ENCODE measurements at regions not wholly inside any gene's neighbourhood (a gene's known extent, or its start where the extent isn't known, plus 50 kb on each side); places are given as distances from the start of the nearest gene placed in this dataset.

- peak overlapping the region; percentile 83; the same call in 1 of the 2 replicates for H2AFZ ChIP-seq (ENCODE audit: low read length)
- no peaks in the 10 kb centered on the region for H3K27me3 ChIP-seq (replicated peaks in 1 of 4; ENCODE audit: control insufficient read depth in 3 of 4, extremely low read depth in 1 of 4, insufficient read depth in 3 of 4, low read length in 3 of 4)
- no peaks in the 10 kb centered on the region for H3K36me3 ChIP-seq (ENCODE audit: control insufficient read depth in 2 of 4, insufficient read depth in 4 of 4, low read length in 3 of 4)
- DNase-seq (ENCODE audit: low read depth in 1 of 2, low spot score in 2 of 2) (no peak), FAIRE-seq (no peak)
- H2AK5ac ChIP-seq (ENCODE audit: low read depth, low read length), result no peak overlapping the region
- no peak overlapping the region for H2BK20ac ChIP-seq (ENCODE audit: low read length)
- no peak overlapping the region for H2BK120ac ChIP-seq (replicated peaks; ENCODE audit: low read depth, low read length)
- H4K5ac ChIP-seq (ENCODE audit: insufficient read length, low read depth, low read length), result no peak overlapping the region
- ChIA-PET POLR2A (ENCODE audit: partially characterized antibody) (no interaction called here), CTCF (ENCODE audit: partially characterized antibody) (no interaction called here)
- H4K8ac ChIP-seq (ENCODE audit: extremely low read depth, insufficient read depth, low read length), result no peak overlapping the region; the same call in 1 of the 2 replicates
- H2BK12ac ChIP-seq (ENCODE audit: low read depth, low read length), result no peak overlapping the region
- H3K4ac ChIP-seq (replicated peaks; ENCODE audit: insufficient read length, low read depth, low read length), result no peak overlapping the region
- no peak overlapping the region for H3K18ac ChIP-seq (ENCODE audit: extremely low read depth, low read length)
- H3K4me2 ChIP-seq (ENCODE audit: insufficient read depth in 1 of 2, low read depth in 2 of 2, low read length in 2 of 2), result peak overlapping the region in 1 of 2 experiments; percentile 29; a peak in 2 of 4 replicates
- H2BK15ac ChIP-seq (ENCODE audit: low read length), result no peak overlapping the region
- H2BK5ac ChIP-seq (ENCODE audit: low read depth, low read length), result no peak overlapping the region
- H3K79me2 ChIP-seq (ENCODE audit: control insufficient read depth in 1 of 2, insufficient read depth in 2 of 2, low read length in 2 of 2), result no peaks in the 10 kb centered on the region
- H3K14ac ChIP-seq (ENCODE audit: insufficient read length), result no peak overlapping the region
- H3K56ac ChIP-seq (replicated peaks; ENCODE audit: insufficient read length, low read depth, low read length), result no peak overlapping the region
- no peaks in the 10 kb centered on the region; a peak in 1 of 4 replicates for H3K9me3 ChIP-seq (ENCODE audit: insufficient read depth in 2 of 2, low read depth in 1 of 2, low read length in 1 of 2)
- H4K91ac ChIP-seq (replicated peaks; ENCODE audit: insufficient read length, low read length), result no peak overlapping the region
- peaks cover 0 to 2% of the 10 kb centered on the region in 2 experiments for H4K20me1 ChIP-seq (replicated peaks in 1 of 2; ENCODE audit: control insufficient read depth in 1 of 2, insufficient read depth in 2 of 2, low read length in 2 of 2)
- H3K27ac ChIP-seq (ENCODE audit: low read depth, low read length), result no peak overlapping the region
- H3K23ac ChIP-seq (ENCODE audit: insufficient read length), result no peak overlapping the region
- no peaks in the 10 kb centered on the region for H3K79me1 ChIP-seq (ENCODE audit: low read depth, low read length)
- WGBS, 2 experiments (ENCODE audit: extremely low coverage in 1 of 2, insufficient coverage in 1 of 2, insufficient read length in 1 of 2, insufficient replicate concordance in 2 of 2, low coverage in 1 of 2, low lambda C conversion rate in 2 of 2, missing lambda C conversion rate in 1 of 2), result 80% methylated on average over 16 of the region's 16 CpGs; no CpG with 5 or more reads in 1 of the 2 experiments
- H3K23me2 ChIP-seq (ENCODE audit: low read depth, low read length), result no peaks in the 10 kb centered on the region
- no peak overlapping the region for H3K9ac ChIP-seq (replicated peaks in 1 of 4; ENCODE audit: extremely low read depth in 1 of 4, low read depth in 3 of 4, low read length in 3 of 4)
- peaks cover 0 to 3% (median 0%) of the 10 kb centered on the region in 4 experiments; a peak in 1 of 7 replicates for H3K4me1 ChIP-seq (replicated peaks in 1 of 4; ENCODE audit: control insufficient read depth in 3 of 4, insufficient read depth in 4 of 4, low read length in 3 of 4)
- no peak overlapping the region for H3K4me3 ChIP-seq (ENCODE audit: extremely low read depth in 1 of 4, insufficient read depth in 2 of 4, low read depth in 3 of 4, low read length in 4 of 4)
- TF ChIP-seq SRF (IDR thresholded peaks at IDR 0.05; ENCODE audit: low read depth, low read length) (no peak), CBX5 (IDR thresholded peaks at IDR 0.05; ENCODE audit: low read depth, low read length) (no peak), SP2 (IDR thresholded peaks at IDR 0.05; ENCODE audit: low read length) (no peak), USF2 (IDR thresholded peaks at IDR 0.05; ENCODE audit: low read length) (no peak), RAD21 (IDR thresholded peaks at IDR 0.05 in 1 of 2, conservative IDR thresholded peaks at IDR 0.05 in 1 of 2; ENCODE audit: low read depth in 2 of 2, low read length in 2 of 2) (no peak), KDM5A (IDR thresholded peaks at IDR 0.05; ENCODE audit: low read length) (no peak), POU5F1 (IDR thresholded peaks at IDR 0.05; ENCODE audit: low read depth, low read length) (no peak), RXRA (IDR thresholded peaks at IDR 0.05; ENCODE audit: insufficient read depth, low read depth, low read length) (no peak), CBX8 (IDR thresholded peaks at IDR 0.05; ENCODE audit: borderline replicate concordance, low read depth, low read length) (no peak), EP300 (IDR thresholded peaks at IDR 0.05; ENCODE audit: borderline replicate concordance in 1 of 2, low read depth in 2 of 2, low read length in 2 of 2) (no peak), TEAD4 (IDR thresholded peaks at IDR 0.05; ENCODE audit: low read depth, low read length) (no peak)
Measured at GRCh38 chr14:29390081-29390832, 537.4 kb downstream of the PRKD1 start.
